HG02623 (cell line): ENCODE measurements at regions not wholly inside any gene's neighbourhood (a gene's known extent, or its start where the extent isn't known, plus 50 kb on each side); places are given as distances from the start of the nearest gene placed in this dataset.

Experiments
- ATAC-seq: cut with Tn5 transposase; IDR thresholded peaks from one replicate; pipeline ENCODE4 v1.9.1; 2021; ENCODE audit warnings: moderate library complexity; ENCODE audit not compliant: unreplicated experiment

DNA sequence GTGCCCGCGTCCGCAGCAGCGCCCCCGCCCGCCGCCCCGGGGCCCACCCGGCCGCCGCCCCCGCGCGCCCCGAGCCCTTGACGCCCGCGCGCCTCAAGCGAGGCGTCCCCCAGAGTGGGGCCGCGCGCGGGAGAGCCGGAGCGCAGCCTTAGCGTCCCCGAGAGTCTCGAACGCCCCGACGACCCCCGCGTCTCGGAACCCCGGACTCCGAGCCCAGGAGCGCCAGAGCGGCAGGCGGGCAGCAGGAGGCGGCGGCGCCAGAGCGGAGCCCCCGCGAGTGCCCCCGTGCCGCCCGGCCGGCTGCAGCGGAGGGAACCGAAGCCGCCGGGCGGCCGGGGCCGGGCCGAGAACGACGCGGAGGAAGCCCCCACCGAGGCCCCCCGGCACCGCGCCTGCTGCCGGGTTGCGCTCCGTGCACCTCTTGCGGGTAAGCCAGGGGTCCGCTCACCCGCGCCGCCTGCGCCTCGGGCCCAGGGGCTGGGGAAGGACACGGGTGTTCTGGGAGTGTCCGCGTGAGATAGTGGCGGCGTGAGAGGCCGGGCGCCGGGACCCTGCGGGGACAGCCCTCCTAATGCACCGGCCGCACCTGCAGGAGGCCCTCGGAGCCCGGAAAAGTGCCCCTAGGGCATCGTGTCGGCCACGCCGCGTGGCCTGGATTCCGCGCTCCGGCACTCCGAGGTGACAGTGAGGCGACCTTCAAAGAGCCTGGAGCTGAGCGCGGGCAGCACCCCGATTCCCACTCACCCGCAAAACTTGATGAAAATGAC is 52.0 kb upstream of the ULK4 start:
- no peak for ATAC-seq

DNA sequence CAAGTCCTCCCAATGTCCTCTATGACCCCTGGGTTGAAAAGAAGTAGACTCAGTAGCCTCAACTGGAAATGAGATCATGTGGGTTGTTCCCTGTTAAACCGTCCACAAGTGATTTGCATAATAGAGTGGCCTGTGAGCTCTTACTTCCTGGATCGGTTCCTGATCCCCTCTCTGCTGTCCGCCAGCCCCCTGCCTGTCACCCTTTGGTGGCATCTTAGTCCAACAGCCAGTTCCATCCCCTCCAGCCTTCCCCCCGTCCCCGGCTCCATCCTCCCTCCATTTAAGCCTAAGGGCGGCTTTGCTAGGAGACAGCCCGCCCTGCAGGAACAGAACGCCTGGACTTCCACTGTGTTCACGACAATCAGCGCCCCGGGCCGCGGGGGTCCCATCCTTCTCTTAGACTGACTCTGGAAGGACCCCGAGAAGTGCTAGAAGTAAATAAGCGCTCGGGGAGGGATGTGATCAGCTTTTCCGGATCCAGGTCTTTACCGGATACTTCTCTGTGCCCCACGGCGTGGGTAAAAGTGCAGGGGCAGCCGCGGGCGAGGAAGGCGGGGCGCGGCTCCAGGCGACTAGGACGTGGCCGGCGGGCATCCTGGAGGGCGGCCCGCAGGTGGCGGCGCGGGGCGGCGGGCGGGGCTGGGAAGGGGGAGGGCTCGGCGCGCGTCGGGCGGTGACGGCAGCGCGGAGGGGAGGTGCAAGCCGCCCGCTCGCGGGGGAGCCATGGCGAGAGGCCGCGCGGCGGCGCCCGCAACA is 51.2 kb upstream of the ULK4 start:
- peak; percentile 71 for ATAC-seq

DNA sequence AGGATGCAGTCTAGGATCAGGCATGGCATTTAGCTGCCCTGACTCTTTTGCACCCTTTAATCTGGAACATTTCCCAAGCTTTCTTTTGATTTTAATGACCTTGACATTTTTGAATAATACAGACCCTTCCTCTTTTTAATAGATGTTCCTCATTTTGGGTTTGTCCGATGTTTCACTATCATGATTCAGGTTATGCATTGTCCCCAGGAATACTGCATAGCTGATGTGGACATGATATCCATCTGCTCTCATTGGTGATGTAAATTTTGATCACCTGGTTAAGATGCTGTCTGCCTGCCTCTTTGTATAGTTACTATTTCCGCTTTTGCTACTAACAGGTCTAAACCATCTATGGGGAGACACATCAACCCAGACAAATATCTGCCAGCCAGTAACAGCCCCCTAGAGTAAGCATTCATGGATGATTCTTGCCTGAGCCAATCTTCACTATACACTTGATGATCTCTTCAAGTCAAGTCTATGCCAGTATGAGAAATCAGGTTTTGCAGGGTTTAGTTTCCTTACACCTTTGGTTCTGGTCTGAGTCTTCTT is 50.6 kb upstream of the ULK4 start:
- ATAC-seq, result peak; percentile 11
